ENCODE measurements at regions not wholly inside any gene's neighbourhood (a gene's known extent, or its start where the extent isn't known, plus 50 kb on each side); places are given as distances from the start of the nearest gene placed in this dataset.

DNA sequence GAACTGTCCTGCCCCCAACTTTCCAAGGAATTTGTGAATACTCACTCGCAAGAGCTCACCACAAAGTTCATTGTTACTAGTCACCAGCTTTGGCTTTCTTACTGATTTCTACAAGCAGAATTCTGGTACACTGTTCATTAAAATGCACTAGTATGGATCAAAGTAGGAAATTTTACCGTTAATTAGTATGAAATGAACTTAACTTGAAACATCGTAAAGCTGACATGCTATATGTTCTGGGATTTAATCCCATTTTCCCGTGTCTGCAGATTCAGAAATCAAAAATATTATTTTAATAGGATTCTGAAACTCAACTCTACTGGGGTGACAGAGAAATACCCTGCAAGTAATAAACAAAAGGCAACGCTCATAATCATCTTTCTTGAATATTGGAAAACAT, 399.3 kb downstream of the DOK5 start:
- no peak for DNase-seq
- H3K36me3 Mint-ChIP-seq (ENCODE audit: low read depth), result no peaks in the 10 kb centered on the region
- H3K27me3 Mint-ChIP-seq, result no peaks in the 10 kb centered on the region
- H3K27ac Mint-ChIP-seq, result no peak overlapping the region
- CTCF ChIA-PET, result no interaction called here
- H3K9me3 Mint-ChIP-seq, result peaks cover 8% of the 10 kb centered on the region
- POLR2A ChIA-PET, result no interaction called here
- no peak overlapping the region for H3K4me3 Mint-ChIP-seq
- H3K4me1 Mint-ChIP-seq, result no peaks in the 10 kb centered on the region

DNA sequence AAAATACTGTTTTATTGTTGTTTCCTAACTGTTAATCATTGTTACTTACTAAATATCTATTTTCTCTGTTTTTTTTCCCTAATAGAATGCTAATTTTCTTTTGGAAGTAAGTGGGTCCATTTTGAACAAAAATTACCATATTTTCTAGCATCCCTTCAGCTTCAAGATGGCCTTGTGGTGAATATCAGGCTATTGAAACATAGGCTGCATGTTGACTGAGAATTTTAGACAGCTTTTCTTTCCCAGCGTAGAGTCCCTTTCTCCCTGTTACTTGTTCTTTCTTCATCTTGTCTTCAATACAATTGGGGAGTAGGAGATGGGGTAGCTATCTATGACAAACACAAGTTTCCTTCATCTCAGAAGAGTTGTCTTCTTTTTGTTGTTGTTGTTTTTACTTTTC, 397.0 kb downstream of the DOK5 start:
- peaks cover 2% of the 10 kb centered on the region for H3K9me3 Mint-ChIP-seq
- no peak overlapping the region for H3K4me3 Mint-ChIP-seq
- no peak overlapping the region for H3K27ac Mint-ChIP-seq
- H3K4me1 Mint-ChIP-seq, result no peaks in the 10 kb centered on the region
- no peaks in the 10 kb centered on the region for H3K36me3 Mint-ChIP-seq (ENCODE audit: low read depth)
- no peak for DNase-seq
- no peaks in the 10 kb centered on the region for H3K27me3 Mint-ChIP-seq
- ChIA-PET POLR2A (no interaction called here), CTCF (no interaction called here)

DNA sequence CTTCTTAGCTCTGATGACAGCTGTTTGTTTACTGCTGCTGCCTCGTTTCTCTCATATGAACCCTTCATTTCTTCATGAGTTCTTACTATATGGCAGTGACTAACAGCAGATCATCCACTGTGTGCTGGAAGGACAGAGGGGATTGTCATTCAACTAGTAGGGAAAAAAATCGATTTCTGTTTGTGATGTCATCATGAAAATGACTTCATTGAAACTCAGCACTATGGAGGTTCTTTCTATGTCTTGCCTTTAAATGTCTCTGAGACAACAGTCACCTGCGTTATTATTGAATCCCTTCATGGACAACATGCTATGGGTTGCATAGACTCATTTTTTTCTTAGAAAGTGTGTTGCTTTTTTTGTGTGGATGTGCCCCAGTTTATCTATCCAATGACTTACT, 394.4 kb downstream of the DOK5 start:
- ChIA-PET POLR2A (no interaction called here), CTCF (no interaction called here)
- no peaks in the 10 kb centered on the region for H3K27me3 Mint-ChIP-seq
- no peaks in the 10 kb centered on the region for H3K4me1 Mint-ChIP-seq
- H3K9me3 Mint-ChIP-seq, result peaks cover 4% of the 10 kb centered on the region
- no peak overlapping the region for H3K27ac Mint-ChIP-seq
- no peak overlapping the region for H3K4me3 Mint-ChIP-seq
- H3K36me3 Mint-ChIP-seq (ENCODE audit: low read depth), result no peaks in the 10 kb centered on the region
- no peak for DNase-seq

DNA sequence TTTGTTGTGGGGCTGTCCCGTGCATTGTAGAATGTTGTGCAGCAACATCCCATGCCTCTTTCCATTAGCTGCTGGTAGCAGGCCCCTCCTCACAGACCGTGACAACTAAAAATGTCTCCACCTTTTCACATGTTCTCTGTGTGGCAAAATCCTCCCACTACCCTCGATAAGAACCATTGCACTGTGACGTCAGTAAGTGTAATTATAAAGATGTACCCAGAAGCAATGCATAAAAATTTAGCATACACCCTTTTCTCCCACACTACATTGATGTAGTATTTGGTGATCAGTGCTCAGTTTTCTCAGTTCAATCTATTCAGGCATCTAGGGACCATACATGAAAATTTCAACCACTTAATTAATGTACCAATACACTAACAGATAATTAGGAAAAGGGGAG, 389.9 kb downstream of the DOK5 start:
- ChIA-PET POLR2A (no interaction called here), CTCF (no interaction called here)
- Mint-ChIP-seq H3K27me3 (no peaks in the 10 kb centered on the region), H3K4me3 (no peak overlapping the region), H3K9me3 (peaks cover 2% of the 10 kb centered on the region), H3K27ac (no peak overlapping the region), H3K36me3 (ENCODE audit: low read depth) (no peaks in the 10 kb centered on the region), H3K4me1 (no peaks in the 10 kb centered on the region)
- DNase-seq, result no peak

DNA sequence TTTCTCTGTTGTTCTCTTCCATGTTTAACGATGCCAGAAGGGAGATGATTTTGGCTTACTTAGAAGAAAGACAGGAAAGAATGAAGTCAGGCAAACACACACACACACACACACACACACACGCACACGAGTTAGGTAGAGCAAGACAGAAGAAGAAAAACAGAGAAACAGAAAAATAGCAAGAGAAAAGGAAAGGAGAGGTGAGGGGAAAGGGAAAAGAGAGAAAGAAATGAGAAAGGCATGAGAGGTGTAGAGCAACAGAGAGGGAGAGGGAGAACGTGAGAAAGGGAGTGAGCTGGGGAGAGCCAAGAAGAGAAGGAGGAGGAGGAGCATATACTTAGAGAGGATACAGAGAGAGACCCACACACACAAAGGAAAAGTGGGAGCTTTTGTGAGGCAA, 385.3 kb downstream of the DOK5 start:
- no peaks in the 10 kb centered on the region for H3K27me3 Mint-ChIP-seq
- POLR2A ChIA-PET, result no interaction called here

DNA sequence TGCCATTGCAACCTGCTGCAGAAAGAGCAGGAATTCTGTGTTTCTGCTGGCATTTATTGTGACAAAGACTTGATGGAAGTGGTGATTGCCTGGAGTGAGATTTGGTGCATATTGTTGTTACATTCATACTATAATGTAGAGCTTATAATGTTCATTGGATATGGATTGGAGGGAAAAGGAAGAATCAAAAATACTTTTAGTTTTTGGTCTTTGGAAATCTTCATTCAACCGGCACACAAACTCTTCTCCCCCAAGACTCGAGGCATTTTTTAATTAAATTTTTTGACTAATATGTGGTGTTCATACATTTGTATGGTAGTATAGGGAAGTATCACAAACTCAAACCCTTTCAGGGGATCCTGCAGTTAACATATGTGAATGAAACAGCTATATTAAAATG, 380.8 kb downstream of the DOK5 start:
- Mint-ChIP-seq H3K27ac (no peak overlapping the region), H3K27me3 (no peaks in the 10 kb centered on the region), H3K4me3 (no peak overlapping the region), H3K36me3 (ENCODE audit: low read depth) (no peaks in the 10 kb centered on the region), H3K4me1 (no peaks in the 10 kb centered on the region), H3K9me3 (peaks cover 6% of the 10 kb centered on the region)
- ChIA-PET POLR2A (no interaction called here), CTCF (interaction anchor here (1.4 kb wide), 1 partner anchor 12 kb away, joined by 3 read pairs; no protein-coding TSS in a partner anchor)
- no peak for DNase-seq

More for the DNA sequence above, 385.3 kb downstream of the DOK5 start:
- CTCF ChIA-PET, result no interaction called here
- H3K9me3 Mint-ChIP-seq, result peaks cover 8% of the 10 kb centered on the region
- H3K4me1 Mint-ChIP-seq, result no peaks in the 10 kb centered on the region
- no peaks in the 10 kb centered on the region for H3K36me3 Mint-ChIP-seq (ENCODE audit: low read depth)
- no peak overlapping the region for H3K27ac Mint-ChIP-seq
- H3K4me3 Mint-ChIP-seq, result no peak overlapping the region
- no peak for DNase-seq

DNA sequence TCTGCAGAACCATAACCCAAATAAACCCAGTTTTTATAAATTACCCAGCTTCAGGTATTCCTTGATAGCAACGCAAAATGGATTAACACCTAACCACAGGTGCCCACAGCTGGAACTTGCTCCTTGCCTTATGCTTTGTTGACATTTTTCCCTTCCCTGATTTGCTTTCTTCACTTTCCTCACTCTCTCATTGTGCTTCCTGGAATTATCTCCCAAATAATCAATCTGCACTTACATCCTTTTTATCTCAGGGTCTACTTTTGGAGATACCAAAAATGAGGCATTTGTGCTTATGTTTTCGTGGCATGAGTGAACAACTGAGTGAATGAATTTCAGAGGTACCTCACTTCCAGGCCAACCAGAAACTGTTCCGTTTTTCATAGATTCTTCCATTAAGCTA, 374.3 kb downstream of the DOK5 start:
- Mint-ChIP-seq H3K4me3 (no peak overlapping the region), H3K27me3 (no peaks in the 10 kb centered on the region), H3K27ac (no peak overlapping the region), H3K36me3 (ENCODE audit: low read depth) (no peaks in the 10 kb centered on the region), H3K9me3 (no peaks in the 10 kb centered on the region), H3K4me1 (no peaks in the 10 kb centered on the region)
- DNase-seq, result no peak
- ChIA-PET CTCF (no interaction called here), POLR2A (no interaction called here)

DNA sequence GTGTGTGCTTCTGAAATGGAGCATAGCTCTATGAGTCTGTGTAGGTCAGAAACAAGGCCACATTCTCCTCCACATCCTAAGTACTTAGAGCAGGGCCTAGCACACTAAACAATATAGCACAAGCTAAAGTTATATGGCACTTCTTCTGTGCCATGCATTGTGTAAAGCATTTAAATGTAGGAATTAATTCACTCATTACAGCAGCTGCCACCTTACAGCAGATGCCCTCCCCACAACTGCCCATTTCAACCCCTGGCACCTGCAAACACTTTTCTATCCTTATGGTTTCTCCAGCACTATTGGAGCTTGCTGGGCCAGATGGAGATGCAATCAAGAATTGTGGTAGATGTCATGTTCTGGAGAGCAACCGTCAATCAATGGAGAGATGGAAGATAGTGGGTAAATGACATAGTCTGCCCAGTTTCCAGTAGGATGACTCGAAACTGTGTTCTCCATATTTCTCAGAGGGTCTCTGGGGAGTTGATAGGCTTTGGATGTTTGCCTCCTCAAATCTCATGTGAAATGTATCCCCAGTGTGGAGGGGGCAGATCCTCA, 373.7 kb downstream of the DOK5 start:
- no peaks in the 10 kb centered on the region for H3K4me1 Mint-ChIP-seq
- ChIA-PET POLR2A (no interaction called here), CTCF (no interaction called here)
- no peak for DNase-seq
- no peaks in the 10 kb centered on the region for H3K27me3 Mint-ChIP-seq
- no peaks in the 10 kb centered on the region for H3K36me3 Mint-ChIP-seq (ENCODE audit: low read depth)
- H3K27ac Mint-ChIP-seq, result no peak overlapping the region
- H3K9me3 Mint-ChIP-seq, result no peaks in the 10 kb centered on the region
- H3K4me3 Mint-ChIP-seq, result no peak overlapping the region

DNA sequence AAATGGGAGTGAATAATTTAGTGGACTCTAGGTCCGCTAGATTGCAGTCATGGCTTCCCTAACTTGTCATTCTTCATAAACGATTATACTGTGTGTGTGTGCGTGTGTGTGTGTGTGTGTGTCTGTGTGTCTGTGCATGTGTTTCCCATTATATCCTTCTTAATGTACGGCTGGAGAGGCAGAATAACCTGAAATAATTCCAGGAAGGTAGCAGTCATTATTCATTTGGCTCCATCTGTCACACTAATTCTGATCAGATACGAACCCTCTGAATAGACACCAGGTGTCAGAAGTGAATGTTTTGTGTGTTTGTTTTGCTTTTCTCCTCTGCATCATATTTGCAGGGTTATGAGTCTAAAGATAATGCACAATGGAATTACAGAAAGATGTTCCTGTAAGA, 372.9 kb downstream of the DOK5 start:
- CTCF ChIA-PET, result no interaction called here
- Mint-ChIP-seq H3K36me3 (ENCODE audit: low read depth) (no peaks in the 10 kb centered on the region), H3K4me1 (no peaks in the 10 kb centered on the region), H3K27me3 (no peaks in the 10 kb centered on the region), H3K9me3 (no peaks in the 10 kb centered on the region), H3K27ac (no peak overlapping the region), H3K4me3 (no peak overlapping the region)
- POLR2A ChIA-PET, result no interaction called here
- no peak for DNase-seq

DNA sequence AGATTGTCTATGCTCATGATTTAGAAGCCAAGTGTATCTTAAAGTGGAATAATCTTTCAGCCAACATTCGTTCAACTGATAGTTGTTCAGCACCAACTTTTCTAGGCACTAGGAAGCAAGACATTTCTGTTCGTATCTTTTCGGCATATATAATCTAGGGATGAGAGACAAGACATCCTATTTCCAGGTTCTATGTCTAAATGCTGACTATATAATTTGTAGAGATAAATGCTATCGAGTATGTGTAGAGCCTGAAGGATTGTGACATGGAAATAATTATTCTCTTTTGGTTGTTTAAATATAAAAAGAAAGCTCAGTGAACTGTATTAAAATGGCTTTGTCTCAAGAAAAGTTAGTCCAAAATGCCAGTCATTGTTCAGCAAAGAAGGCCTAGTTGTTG, 371.6 kb downstream of the DOK5 start:
- H3K9me3 Mint-ChIP-seq, result no peaks in the 10 kb centered on the region
- no peak overlapping the region for H3K27ac Mint-ChIP-seq
- no peak overlapping the region for H3K4me3 Mint-ChIP-seq
- no peaks in the 10 kb centered on the region for H3K4me1 Mint-ChIP-seq
- no peak for DNase-seq
- H3K36me3 Mint-ChIP-seq (ENCODE audit: low read depth), result no peaks in the 10 kb centered on the region
- POLR2A ChIA-PET, result no interaction called here
- no peaks in the 10 kb centered on the region for H3K27me3 Mint-ChIP-seq
- CTCF ChIA-PET, result no interaction called here

DNA sequence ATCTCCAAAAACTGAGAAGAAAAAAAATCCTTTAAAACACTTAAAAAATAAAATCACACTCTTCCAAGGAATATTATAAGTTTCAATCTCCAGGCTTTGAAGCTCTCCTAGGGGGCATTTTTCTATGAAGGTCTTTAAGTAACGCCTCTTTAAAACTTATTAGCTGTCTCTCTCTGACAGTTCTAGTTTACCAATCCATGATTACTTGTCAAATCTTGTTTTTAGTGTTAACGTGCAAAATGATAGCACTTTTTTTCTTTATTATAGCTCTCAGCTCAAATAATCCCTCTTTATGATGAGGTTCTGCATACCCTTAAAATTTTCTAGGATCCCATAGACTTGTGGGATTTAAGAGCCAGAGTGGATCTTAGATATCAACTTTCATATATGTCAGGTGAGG, 369.0 kb downstream of the DOK5 start:
- POLR2A ChIA-PET, result no interaction called here
- Mint-ChIP-seq H3K36me3 (ENCODE audit: low read depth) (no peaks in the 10 kb centered on the region), H3K9me3 (no peaks in the 10 kb centered on the region), H3K27ac (no peak overlapping the region), H3K27me3 (no peaks in the 10 kb centered on the region), H3K4me3 (no peak overlapping the region), H3K4me1 (no peaks in the 10 kb centered on the region)
- CTCF ChIA-PET, result interaction anchor here (0.6 to 0.7 kb wide), 2 partner anchors 12 to 154 kb away, joined by 3 to 5 read pairs; no protein-coding TSS in a partner anchor
- no peak for DNase-seq

DNA sequence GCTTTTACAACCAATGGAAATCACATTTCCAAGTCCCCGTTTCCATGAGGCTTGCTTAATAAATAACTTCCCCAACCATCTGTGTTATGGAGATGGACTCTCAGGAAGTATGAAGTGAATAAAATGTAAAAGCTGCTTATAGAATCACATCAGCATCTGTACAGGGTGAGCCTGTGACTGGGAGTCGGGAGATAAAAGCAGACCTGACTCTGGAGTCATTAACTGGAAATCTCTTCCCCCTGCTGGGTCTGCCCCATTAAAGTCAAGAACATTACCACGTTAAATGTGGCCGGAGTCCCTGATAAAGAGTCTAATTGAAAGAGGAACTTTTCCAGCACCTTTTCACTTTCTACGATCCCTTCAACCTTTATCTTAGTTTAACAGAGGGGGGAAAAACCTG, 368.5 kb downstream of the DOK5 start:
- no peaks in the 10 kb centered on the region for H3K4me1 Mint-ChIP-seq
- H3K27ac Mint-ChIP-seq, result no peak overlapping the region
- H3K36me3 Mint-ChIP-seq (ENCODE audit: low read depth), result no peaks in the 10 kb centered on the region
- ChIA-PET CTCF (interaction anchor here (0.7 kb wide), 1 partner anchor 12 kb away, joined by 3 read pairs; no protein-coding TSS in a partner anchor), POLR2A (no interaction called here)
- DNase-seq, result no peak
- H3K4me3 Mint-ChIP-seq, result no peak overlapping the region
- H3K9me3 Mint-ChIP-seq, result no peaks in the 10 kb centered on the region
- H3K27me3 Mint-ChIP-seq, result no peaks in the 10 kb centered on the region

DNA sequence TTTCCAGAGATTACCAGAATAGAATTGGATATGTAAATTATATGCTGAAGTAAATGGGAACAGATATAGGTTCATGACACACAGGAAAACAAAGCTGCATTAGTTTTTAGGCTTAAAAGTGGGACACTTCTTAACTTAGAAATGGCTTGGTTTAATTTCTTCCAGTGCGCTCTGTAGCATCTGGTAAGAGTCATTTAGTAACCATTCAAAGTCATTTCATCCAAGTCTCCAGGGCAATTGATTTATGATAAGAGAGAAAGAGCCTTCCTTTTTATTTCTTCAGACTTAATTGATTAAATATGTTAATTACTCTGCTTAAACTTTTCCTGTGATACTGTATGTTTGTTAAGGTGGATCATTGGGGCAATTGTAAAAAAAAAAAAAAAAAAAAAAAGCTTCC, 368.0 kb downstream of the DOK5 start:
- ChIA-PET CTCF (no interaction called here), POLR2A (no interaction called here)

DNA sequence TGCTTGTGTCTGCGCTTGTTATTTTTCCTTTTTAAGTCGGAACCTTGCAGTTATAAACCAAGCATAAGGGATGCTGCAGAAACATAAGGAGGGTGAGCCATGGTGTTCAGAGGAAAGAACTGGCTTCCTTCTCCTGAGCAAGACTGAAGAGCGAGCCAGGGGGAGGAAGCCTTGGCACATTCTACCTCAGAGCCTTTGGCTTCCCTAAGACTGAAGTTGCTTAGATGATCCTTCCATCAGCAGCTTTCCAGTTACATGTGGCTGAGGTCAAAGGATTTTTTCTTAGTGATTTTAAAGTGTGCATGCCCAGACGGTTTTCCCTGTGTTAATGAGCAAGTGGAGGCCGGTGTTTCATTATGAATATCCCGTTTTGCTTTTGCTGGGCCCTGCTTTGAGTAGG, 363.8 kb downstream of the DOK5 start:
- Mint-ChIP-seq H3K9me3 (no peaks in the 10 kb centered on the region), H3K27me3 (no peaks in the 10 kb centered on the region), H3K4me3 (no peak overlapping the region), H3K36me3 (ENCODE audit: low read depth) (no peaks in the 10 kb centered on the region), H3K27ac (no peak overlapping the region), H3K4me1 (no peaks in the 10 kb centered on the region)
- CTCF ChIA-PET, result no interaction called here
- no peak for DNase-seq
- POLR2A ChIA-PET, result no interaction called here

More for the DNA sequence above, 368.0 kb downstream of the DOK5 start:
- H3K27me3 Mint-ChIP-seq, result no peaks in the 10 kb centered on the region
- no peak overlapping the region for H3K4me3 Mint-ChIP-seq
- H3K4me1 Mint-ChIP-seq, result no peaks in the 10 kb centered on the region
- H3K27ac Mint-ChIP-seq, result no peak overlapping the region
- no peak for DNase-seq
- no peaks in the 10 kb centered on the region for H3K9me3 Mint-ChIP-seq
- no peaks in the 10 kb centered on the region for H3K36me3 Mint-ChIP-seq (ENCODE audit: low read depth)

DNA sequence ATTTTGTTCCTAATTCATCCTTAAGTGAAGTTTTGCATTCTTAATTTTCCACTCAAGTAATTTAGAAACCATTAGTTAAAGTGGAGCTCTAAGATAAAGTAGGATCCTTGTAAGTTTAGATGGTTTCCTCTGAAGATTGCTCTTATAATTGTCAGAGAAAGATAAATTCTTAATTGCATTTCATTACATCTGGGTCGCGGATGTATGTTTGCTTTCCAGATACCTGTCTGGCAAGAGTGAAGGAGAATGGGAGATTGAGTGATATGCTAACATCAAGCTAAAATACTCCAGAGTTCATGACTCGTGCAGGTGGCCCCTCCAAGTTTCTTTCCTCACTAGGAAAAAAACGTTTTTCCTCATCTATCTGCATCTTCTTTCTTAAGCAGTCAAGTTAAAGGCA, 361.8 kb downstream of the DOK5 start:
- Mint-ChIP-seq H3K4me3 (no peak overlapping the region), H3K36me3 (ENCODE audit: low read depth) (no peaks in the 10 kb centered on the region), H3K9me3 (no peaks in the 10 kb centered on the region), H3K27ac (no peak overlapping the region), H3K4me1 (no peaks in the 10 kb centered on the region), H3K27me3 (no peaks in the 10 kb centered on the region)
- ChIA-PET CTCF (no interaction called here), POLR2A (no interaction called here)
- no peak for DNase-seq

Measured in activated CD4-positive, alpha-beta T cell treated with anti-CD3 and anti-CD28 coated beads, Interleukin-2, amount 10 ng/mL, durations not matched to agents 7 days and 5 days (primary cell).